Prostate gland (tissue), 2 donors: ENCODE measurements at regions not wholly inside any gene's neighbourhood (a gene's known extent, or its start where the extent isn't known, plus 50 kb on each side); places are given as distances from the start of the nearest gene placed in this dataset.

ENCODE experiments used
- DNase-seq: peaks from one replicate; pipeline ENCODE4 v3.0.0-alpha.2; 2019; ENCODE audit warnings: low spot score
- H3K27ac ChIP-seq, 2 donors: fragments of 200-600 bp; sonication (generic); 2 replicates each; pipeline ENCODE4 v1.5.1; 2017 to 2019
- H3K27me3 ChIP-seq: fragments of 200-600 bp; sonication (generic); replicated peaks from 2 replicates; pipeline ENCODE4 v1.5.1; 2019; ENCODE audit not compliant: insufficient read depth
- H3K36me3 ChIP-seq, 2 donors: fragments of 200-600 bp; sonication (generic); 1 replicate in 1 of 2; 2 replicates in 1 of 2; pipeline versions ENCODE4 v1.5.1 to v1.8.1; 2017 to 2019
- H3K4me1 ChIP-seq: fragments of 200-600 bp; sonication (generic); replicated peaks from 2 replicates; pipeline ENCODE4 v1.5.1; 2019
- H3K4me3 ChIP-seq, 2 donors: fragments of 200-600 bp; sonication (generic); 2 replicates each; pipeline ENCODE4 v1.5.1; 2017 to 2019
- H3K9me3 ChIP-seq: fragments of 200-600 bp; sonication (generic); 2 replicates; pipeline ENCODE4 v1.5.1; 2017
- POLR2A ChIP-seq: fragments of 450-650 bp; IDR thresholded peaks from one replicate; pipeline ENCODE4 v1.6.1; 2016; ENCODE audit warnings: antibody characterized with exemption, mild to moderate bottlenecking
- POLR2AphosphoS5 ChIP-seq: sonication (generic); formaldehyde crosslinking; IDR thresholded peaks from one replicate; pipeline ENCODE4 v1.6.1; 2017; ENCODE audit warnings: antibody characterized with exemption
- WGBS: methylation state at CpG from one replicate; pipeline ENCODE4 v1.1.5; 2018; 5-methylcytosine and 5-hydroxymethylcytosine counted together
- intact Hi-C: fragments of 100-400 bp; cut with DNase I; formaldehyde crosslinking; loops from one replicate; pipeline ENCODE4 v1.14.2; 2022
- TF ChIP-seq, protein P1 (sequence below), 4 experiments: fragments of 200-600 bp in 2 of 4; fragments of 450-650 bp in 2 of 4; sonication (generic) in 2 of 4; IDR thresholded peaks; 1 replicate in 3 of 4; 2 replicates in 1 of 4; pipeline ENCODE4 v1.5.1; 2016 to 2019; ENCODE audit warnings: antibody characterized with exemption in 4 of 4, mild to moderate bottlenecking in 2 of 4, moderate library complexity in 2 of 4

DNA sequence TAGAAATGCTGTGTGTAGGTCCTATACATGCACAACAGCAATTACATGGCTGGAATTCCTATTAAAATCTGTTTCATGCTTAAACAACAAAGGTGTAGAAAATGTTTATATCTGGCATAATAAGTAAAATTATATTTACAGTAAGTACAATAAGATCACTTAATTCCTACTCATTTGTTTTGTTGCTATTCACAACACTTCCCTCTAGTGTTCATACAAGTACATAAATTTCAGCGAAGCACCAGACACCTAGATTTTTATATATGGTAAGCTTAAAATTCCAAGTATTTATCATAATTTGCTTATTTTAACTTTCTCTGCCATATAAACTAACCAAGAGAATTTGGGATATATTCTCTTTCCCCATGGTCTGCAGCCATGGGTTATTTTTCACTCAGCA lies 51.8 kb upstream of the ANK3 start:
- no peak overlapping the region for H3K27ac ChIP-seq
- H3K4me3 ChIP-seq, result no peak overlapping the region
- H3K4me1 ChIP-seq, result no peaks in the 10 kb centered on the region
- no peaks in the 10 kb centered on the region for H3K27me3 ChIP-seq
- no peaks in the 10 kb centered on the region for H3K36me3 ChIP-seq
- no peaks in the 10 kb centered on the region for H3K9me3 ChIP-seq
- TF ChIP-seq, protein P1, sequence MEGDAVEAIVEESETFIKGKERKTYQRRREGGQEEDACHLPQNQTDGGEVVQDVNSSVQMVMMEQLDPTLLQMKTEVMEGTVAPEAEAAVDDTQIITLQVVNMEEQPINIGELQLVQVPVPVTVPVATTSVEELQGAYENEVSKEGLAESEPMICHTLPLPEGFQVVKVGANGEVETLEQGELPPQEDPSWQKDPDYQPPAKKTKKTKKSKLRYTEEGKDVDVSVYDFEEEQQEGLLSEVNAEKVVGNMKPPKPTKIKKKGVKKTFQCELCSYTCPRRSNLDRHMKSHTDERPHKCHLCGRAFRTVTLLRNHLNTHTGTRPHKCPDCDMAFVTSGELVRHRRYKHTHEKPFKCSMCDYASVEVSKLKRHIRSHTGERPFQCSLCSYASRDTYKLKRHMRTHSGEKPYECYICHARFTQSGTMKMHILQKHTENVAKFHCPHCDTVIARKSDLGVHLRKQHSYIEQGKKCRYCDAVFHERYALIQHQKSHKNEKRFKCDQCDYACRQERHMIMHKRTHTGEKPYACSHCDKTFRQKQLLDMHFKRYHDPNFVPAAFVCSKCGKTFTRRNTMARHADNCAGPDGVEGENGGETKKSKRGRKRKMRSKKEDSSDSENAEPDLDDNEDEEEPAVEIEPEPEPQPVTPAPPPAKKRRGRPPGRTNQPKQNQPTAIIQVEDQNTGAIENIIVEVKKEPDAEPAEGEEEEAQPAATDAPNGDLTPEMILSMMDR (IDR thresholded peaks at IDR 0.05), result no peak
- TF ChIP-seq POLR2AphosphoS5 (no peak), POLR2A (no peak)
- 83% methylated on average over 1 of the region's 1 CpG for WGBS
- intact Hi-C loops, result loop anchor here (10.0 kb wide), 1 partner anchor 843 kb away; no protein-coding TSS in a partner anchor
- DNase-seq, result no peak

GRCh38 chr10:60439641-60440040 lies 50.0 kb upstream of the ANK3 start:
- no peaks in the 10 kb centered on the region for H3K36me3 ChIP-seq
- WGBS, result 100% methylated on average over 2 of the region's 2 CpGs
- no peak overlapping the region for H3K27ac ChIP-seq

More at GRCh38 chr10:60439641-60440040, 50.0 kb upstream of the ANK3 start:
- TF ChIP-seq, protein P1 (IDR thresholded peaks at IDR 0.05), result no peak
- no peak for DNase-seq
- H3K4me1 ChIP-seq, result no peaks in the 10 kb centered on the region
- H3K4me3 ChIP-seq, result no peak overlapping the region
- intact Hi-C loops, result loop anchor here (5.0 to 10.0 kb wide), 2 partner anchors 337 to 845 kb away; no protein-coding TSS in a partner anchor
- H3K9me3 ChIP-seq, result no peaks in the 10 kb centered on the region
- H3K27me3 ChIP-seq, result no peaks in the 10 kb centered on the region
